NCI-H1417 treated with DMSO at 0.1 percent for 48 hours (cell line): ENCODE measurements at regions not wholly inside any gene's neighbourhood (a gene's known extent, or its start where the extent isn't known, plus 50 kb on each side); places are given as distances from the start of the nearest gene placed in this dataset.

Experiments
- DNase-seq: peaks from one replicate; lab custom pipeline; 2025; lab: John Stamatoyannopoulos, UW

GRCh38 chr14:78073028-78073427, 97.1 kb upstream of the NRXN3 start:
- no peak for DNase-seq

- no peak for DNase-seq
These were observed 95.6 kb upstream of the NRXN3 start for GRCh38 chr14:78074561-78074960.

- DNase-seq: peak; percentile 58
These were observed 95.1 kb upstream of the NRXN3 start for GRCh38 chr14:78075033-78075432.

DNA sequence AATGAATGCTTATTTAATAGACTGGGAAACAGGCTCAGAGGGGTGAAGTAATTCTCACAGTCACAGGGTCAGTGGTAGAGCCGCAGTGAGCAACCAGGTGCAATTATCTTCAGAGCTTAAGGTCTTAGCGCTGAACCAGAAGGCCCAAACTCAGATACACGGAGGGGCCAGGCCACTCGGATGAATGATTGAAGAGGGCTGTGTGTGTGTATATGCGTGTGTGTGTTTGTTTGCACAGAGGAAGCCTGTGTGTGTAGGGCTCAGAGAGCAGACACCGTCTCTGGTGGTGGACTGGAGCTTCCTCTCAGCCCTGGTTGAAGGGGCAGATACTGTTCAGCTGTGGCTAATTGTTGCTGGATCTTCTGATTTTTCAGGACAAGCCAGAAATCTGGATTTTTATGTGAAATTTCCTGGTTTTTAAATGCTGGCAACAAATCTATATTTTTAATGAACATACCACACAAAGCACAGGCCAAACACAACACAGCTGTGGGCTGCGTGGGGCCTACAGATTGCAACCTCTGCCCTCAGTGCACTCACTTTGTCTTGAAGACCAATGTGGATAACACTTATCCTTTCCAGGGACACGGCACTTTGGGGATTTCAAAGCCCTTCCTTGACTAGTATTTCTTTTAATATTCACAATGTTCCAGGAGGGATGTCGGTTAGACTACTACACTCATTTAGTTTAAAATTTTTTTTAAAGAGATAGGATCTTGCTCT, 94.5 kb upstream of the NRXN3 start:
- DNase-seq: peak; percentile 61

- no peak for DNase-seq
These were observed 88.9 kb upstream of the NRXN3 start for GRCh38 chr14:78081245-78081644.

GRCh38 chr14:78083837-78084236, 86.3 kb upstream of the NRXN3 start:
- no peak for DNase-seq

DNA sequence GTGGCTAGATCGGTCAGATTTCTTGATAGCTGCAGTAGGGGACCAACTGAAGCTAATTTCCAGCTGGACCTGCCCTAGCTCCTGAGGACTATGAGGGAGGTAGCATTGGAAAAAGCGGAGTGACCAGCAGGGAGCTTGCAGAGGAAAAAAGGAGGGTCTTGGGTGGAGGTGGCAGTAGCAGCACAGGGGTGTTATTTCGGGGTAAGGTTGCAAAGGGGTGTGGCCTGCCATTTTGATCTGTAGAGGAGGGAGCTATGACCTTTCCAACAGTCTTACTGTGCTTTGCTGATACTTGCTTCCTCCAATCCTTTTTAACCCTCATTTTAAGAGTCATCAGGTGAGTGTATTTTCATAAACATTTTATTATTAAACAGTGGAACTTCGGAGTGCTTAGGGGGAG, 83.8 kb upstream of the NRXN3 start:
- no peak for DNase-seq

DNA sequence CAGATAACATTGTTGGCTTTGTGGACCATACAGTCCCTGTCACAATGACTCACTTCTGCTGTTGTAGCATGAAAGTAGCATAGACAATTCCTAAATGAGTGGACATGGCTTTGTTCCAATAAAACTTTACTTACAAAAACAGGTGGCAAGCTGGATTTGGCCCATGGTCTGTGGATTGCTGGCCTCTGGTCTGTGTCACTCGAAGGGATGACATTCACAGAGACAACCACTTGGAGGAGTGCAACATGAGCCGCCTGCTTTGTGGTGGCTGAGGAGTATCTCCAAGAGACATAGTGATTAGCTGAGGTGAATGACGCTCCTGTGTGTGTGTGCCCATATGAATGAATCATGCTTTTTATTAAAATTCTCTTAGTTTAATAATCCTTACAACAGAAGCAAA, 81.3 kb upstream of the NRXN3 start:
- no peak for DNase-seq

GRCh38 chr14:78090864-78091263, 79.3 kb upstream of the NRXN3 start:
- no peak for DNase-seq

- DNase-seq: no peak
These were observed 78.8 kb upstream of the NRXN3 start for GRCh38 chr14:78091361-78091760.

DNA sequence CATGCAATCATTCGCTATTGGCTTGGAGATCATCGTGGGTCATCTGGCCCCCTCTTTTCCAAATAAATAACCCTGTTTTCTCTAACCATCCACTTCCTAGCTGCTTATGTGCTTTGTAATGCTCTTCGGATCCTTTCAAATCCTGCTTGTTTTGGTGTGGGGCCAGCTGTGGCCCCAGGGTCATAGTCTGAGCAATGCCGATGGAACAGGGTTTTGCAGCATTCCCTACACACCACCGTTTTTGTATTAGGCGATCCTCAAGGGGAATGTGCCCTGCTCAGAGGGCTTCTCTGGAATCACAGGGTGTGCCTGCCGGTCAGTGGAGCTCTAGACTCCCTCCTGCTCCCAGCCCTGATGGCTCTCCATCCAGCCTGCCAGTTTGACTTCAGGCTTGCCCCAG, 78.1 kb upstream of the NRXN3 start:
- DNase-seq: no peak

- peak; percentile 39 for DNase-seq
These were observed 66.9 kb upstream of the NRXN3 start for GRCh38 chr14:78103271-78103670.

DNA sequence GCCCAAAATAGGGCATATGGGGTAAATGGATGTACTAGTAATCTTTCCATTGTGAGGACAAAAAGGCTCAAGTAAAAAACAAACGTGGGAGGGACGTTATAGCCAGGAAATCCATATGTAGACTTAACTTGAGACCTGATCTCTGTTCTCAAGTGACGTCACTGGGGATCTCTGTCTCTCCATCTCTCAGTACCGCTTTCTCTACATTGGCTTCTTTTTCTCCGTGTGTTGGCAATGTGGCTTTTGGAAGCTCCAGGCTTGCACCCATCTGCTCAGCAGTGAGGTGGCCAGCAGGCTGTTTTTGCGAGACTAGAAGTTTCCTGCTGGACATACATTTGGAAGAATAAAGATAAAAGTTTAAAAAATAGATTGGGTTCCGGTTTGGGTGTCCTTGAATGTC, 66.0 kb upstream of the NRXN3 start:
- DNase-seq: no peak

DNA sequence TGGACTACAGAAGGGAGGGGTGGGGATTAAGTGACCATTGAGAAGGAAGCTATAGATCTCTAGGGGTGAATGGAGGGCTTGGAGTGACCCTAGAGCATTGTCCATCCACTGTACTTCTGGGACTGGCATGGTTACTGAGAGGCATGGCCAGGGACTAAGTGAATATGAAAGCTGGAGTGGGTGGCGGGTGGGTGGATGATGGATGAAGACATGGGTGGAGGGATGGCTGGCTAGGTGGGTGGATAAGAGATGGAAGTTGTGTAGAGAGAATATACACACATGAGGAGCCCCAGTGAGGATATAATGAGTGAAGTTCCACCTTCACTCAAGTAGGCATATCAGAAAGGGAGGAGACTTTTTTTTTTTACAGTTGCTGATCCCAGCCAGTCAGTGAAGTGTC, 65.5 kb upstream of the NRXN3 start:
- DNase-seq: no peak

DNA sequence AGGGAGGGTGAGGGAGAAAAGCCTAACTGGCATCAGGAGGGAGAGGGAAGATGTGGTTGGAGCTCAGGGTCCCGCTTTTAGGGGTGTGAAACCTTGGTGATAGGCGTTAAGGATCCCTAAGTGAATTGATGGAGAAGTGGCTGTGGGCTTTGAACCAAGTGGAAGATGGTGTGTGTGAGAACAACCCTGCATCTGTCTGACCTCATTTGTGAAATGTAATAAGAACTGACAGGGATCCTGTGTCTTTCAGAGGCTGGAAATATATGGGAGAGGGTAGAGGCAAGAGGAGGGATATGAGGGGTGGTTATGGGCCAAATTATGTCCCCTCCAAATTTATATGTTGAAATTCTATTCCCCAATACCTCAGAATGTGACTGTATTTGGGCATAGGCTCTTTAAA, 63.8 kb upstream of the NRXN3 start:
- no peak for DNase-seq

- DNase-seq: no peak
These were observed 63.0 kb upstream of the NRXN3 start for GRCh38 chr14:78107166-78107565.

DNA sequence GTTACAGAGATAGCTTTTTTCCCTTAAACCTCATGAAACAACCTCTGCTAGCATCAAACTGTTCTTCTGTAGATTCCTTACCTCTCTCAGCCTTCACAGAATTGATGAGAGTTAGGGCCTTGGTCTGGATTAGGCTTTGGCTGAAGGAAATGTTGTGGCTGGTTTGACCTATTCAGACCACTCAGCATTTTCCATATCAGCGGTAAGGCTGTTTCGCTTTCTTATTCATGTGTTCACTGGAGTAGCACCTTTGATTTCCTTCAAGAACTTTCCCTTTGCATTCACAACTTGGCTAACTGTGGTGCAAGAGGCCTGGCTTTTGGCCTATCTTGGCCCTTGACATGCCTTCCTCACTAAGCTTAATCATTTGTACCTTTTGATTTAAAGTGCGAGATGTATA, 50.7 kb upstream of the NRXN3 start:
- no peak for DNase-seq
